AG20443 (cell line): ENCODE measurements at regions not wholly inside any gene's neighbourhood (a gene's known extent, or its start where the extent isn't known, plus 50 kb on each side); places are given as distances from the start of the nearest gene placed in this dataset.
"Not testable (repeated sequence)": the region's sequence is repeated elsewhere in the genome, so short reads cannot be mapped to it uniquely, and the experiment has no call there.

Experiments used
- DNase-seq: peaks from one replicate; pipeline ENCODE4 v3.0.0; 2012; ENCODE audit warnings: low spot score, mixed read lengths

DNA sequence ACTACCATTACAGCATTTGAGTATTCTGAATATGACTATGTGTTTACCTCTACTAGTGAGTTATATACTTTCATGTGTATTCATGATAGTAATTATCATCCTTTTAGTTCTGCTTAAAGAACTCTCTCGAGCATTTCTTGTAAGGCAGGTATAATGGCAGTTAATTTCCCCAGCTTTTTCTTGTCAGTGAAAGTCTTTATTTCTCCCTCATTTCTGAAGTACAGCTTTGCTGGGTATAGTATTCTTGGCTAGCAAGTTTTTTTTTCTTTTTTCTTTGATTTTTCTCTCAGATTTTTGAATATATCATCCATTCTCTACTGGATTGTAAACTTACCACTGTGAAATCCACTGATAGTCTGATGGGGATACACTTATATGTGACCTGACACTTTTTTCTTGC lies 165.9 kb upstream of the ARHGAP5 start:
- no peak for DNase-seq

DNA sequence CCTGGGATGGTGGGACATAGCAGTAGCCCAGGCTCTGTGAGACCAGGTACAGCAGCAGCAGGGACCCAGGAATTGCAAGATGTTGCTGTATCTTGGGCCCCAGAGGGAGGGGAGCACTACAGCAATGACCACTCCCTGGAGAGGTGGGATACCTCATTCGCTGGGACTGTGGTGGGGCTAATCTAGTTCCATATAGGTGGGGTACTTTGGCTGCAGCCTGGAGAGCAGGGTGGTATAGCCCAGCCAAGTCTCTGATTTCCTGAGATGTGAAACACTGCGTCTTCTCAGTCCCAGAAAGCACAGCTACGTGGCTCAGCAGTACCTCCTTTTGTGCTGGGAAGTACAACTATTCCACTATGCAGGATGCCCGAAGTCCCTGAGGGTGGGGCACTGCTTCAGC lies 163.7 kb upstream of the ARHGAP5 start:
- DNase-seq: no peak

DNA sequence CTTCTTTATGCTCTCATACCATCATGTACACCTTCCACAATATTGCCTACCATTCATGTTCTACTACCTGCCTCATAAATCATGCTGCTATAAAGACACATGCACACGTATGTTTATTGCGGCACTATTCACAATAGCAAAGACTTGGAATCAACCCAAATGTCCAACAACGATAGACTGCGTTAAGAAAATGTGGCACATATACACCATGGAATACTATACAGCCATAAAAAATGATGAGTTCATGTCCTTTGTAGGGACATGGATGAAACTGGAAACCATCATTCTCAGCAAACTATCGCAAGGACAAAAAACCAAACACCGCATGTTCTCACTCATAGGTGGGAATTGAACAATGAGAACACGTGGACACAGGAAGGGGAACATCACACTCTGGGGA lies 158.8 kb upstream of the ARHGAP5 start:
- not testable (repeated sequence) for DNase-seq

GRCh38 chr14:31920001-31920400 lies 157.1 kb upstream of the ARHGAP5 start:
- DNase-seq: no peak

DNA sequence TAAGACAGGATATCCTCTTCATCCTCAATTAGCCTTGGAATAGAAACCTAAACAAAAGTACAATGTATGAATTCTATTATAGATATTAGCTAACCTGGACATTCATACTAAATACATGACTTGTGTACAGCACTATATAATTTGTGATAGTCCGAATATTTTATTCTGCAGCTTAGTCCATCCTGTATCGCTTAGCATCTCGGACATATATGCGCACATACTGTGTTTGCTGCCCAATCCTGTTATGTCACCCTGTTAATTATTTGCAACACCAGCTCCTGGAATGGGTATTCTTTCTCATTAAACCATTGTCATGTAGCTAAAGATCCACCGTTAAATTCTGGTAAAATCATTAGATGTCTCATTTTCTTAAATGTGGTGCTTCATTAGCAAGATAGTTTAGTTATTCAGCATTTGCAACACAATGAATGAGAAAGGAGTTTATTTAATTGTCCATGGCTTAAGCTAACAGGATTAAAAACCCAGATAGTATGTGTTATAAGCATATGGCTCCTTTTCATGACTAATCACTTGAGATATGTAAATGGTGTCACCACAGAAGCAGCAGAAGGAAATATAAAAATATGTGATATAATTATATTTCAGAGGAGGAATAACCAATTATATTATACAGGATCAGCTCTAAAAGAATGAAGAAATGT lies 156.0 kb upstream of the ARHGAP5 start:
- DNase-seq: no peak

DNA sequence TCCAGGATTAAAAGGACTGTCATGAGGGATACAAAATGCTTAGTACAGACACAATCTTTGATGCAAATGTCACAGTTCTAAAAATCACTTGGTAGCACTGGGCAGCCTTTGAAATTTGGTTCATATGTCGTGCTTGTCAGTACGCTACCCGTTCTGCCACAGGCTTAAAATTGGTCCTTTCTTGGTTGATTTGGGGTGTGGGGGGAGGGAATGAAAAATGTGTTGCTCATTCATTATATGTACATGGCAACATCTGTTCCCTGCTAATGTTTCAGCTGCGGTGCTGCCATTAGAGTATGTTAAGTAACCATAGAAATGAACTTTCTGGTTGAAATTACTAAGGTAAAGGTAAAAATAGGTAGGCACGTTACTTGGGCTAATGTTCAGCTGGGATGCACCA lies 155.4 kb upstream of the ARHGAP5 start:
- no peak for DNase-seq

DNA sequence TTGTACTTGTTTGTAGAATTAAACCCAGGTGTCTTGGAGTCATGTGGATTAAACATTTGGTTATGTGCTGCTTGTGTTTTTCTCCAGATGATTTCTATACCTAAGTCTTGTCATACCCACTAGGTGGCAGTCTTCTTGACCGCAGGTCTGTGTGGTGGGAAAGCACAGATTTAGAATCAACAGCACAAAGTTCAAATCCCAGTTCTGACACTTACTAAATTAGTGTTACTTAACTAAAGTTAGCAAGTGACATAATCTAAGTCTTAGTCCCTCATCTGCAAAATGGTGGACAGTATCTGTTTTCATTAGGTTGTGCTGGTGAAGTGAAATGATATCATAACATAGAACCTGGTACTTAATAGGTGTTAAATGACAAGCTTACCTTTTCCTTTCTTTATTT lies 151.0 kb upstream of the ARHGAP5 start:
- peak; percentile 29 for DNase-seq

DNA sequence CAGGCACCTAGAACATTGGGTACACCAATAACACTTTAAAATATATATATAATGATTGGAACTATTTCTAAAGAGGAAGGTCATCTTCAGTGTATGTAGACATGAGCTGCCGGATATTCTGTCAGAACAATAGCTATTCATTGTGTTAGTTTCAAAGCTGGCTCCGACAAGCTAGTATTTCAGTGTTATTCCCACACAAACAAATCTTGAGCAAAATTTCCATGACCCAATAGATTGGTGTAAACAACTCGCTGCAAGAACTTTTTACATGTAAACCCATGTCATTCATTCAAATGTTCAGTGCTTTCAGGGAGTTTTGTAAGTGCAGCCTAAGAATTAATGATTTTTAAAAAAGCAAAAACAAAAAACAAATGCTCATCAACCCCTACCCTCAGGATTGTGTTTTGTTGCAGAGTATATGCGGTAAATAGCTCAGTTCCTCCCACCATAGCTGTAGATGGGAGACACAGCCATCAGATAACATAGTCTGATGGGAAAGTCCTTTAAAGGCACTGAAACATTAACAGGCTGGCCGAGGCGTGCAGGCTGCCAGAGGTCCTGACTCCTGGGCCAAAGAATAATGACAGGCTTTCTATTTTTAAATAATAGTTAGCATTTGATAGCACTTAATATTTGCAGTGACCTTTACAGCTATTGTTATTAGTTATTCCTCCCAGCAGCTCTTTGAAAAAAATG lies 150.3 kb upstream of the ARHGAP5 start:
- DNase-seq: no peak

- peak; percentile 81 for DNase-seq
Measured at GRCh38 chr14:31927348-31927832, 149.7 kb upstream of the ARHGAP5 start.

DNA sequence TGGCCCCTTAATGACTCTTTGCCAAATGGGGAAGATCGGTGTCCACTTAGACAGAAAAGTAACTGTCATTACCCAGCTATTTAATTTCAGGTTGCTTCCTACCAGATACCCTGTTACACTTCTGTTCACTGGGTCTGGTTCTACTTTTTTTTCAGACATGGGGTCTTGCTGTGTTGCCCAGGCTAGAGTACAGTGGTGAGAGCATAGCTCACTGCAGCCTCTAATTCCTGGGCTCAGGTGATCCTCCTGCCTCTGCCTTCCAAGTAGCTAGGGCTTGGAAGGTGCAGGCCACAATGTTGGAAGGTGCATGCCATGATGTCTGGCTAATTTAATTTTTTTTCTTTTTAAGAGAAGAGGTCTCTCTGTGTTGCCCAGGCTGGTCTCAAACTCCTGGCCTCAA lies 147.0 kb upstream of the ARHGAP5 start:
- no peak for DNase-seq

GRCh38 chr14:31930493-31931240 lies 146.4 kb upstream of the ARHGAP5 start:
- peak; percentile 37 for DNase-seq

DNA sequence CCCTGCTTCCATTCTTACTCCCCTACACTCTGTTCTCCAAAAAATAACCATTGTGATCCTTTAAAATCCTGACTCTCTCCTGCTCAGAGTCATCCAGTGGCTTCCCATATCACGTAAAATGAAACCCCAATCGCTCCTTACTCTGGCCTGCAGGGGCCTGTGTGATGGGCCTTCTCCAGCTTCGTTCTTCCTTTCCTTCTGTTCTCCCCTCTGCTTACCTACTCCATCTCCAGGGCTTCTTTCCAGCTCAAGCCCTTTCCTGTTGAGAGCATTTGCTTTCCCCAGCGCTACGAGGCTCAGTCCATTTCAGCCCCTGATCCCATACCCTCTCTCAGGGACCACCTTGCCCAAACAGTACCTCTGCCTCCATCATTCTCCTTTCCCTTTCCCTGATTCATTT lies 144.4 kb upstream of the ARHGAP5 start:
- no peak for DNase-seq

- DNase-seq: no peak
Measured at GRCh38 chr14:31933716-31934115, 143.4 kb upstream of the ARHGAP5 start.

- DNase-seq: peak; percentile 52
Measured at GRCh38 chr14:31934767-31935266, 142.3 kb upstream of the ARHGAP5 start.

GRCh38 chr14:31935391-31935790 lies 141.7 kb upstream of the ARHGAP5 start:
- DNase-seq: no peak

DNA sequence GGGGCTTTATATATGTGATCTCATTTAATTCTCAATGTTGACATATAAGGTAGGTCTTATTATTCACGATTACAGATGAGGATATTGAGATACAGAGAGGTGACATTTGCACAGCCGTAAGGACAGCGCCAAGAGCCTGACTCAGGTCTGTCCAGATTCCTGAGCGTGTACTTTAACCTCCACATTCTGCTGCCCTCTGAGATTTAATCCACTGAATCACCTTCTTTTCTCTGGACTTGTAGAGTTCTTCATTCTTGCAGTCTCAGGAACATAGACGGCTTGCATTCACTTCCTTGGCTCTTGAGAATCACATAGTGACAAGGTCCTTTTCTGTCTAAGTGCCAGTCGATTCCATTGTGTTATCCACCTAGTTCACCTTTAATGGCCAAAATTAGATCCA lies 141.0 kb upstream of the ARHGAP5 start:
- no peak for DNase-seq

DNA sequence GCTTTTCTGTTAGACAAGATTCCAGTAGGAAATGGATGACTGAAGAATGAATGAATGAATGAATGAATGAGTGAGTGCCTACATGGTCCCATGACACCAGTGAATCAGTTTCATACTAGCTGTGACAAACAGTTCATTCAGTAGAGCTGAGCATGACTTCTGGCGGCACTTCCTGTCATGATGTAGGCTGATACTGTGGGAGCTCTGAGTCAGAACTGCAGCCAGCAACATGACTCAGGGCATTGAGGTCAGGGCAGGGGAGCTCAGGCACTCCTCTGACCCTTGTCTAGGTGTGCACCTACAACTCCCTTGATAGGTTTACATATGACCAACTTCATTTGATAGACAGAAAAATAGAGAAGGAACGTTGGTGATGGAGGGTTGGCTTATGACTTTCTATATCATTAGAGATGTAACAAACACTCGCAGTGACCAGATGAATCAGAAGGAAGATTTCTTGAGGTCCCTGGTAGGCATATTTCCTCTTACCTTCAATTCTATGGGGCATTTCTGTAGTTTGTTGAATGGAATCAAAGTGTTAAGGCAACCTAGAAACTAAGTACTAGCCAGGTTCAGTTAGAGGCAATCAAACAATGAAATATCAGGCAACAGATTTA lies 139.3 kb upstream of the ARHGAP5 start:
- DNase-seq: peak; percentile 83

DNA sequence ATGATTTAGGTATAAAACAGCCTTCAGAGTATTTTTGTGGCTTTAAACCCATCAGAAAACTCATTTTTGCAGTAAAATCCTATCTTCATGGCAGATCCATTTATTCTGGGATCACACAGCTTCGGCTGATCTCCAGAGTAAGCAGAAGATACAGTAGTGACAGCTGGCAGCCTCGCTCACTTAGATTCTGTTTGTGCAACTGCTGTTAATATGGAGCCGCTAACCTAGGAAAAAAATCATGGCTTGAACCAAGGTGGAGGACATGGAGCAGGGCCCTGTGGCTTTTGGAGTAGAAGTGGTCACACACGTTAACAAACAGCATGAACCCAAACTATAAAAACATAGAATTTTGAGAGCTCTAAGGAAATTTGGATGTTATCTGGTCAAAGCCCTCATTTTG lies 137.2 kb upstream of the ARHGAP5 start:
- no peak for DNase-seq

GRCh38 chr14:31941487-31941886 lies 135.6 kb upstream of the ARHGAP5 start:
- no peak for DNase-seq

GRCh38 chr14:31942166-31942841 lies 134.8 kb upstream of the ARHGAP5 start:
- DNase-seq: no peak

DNA sequence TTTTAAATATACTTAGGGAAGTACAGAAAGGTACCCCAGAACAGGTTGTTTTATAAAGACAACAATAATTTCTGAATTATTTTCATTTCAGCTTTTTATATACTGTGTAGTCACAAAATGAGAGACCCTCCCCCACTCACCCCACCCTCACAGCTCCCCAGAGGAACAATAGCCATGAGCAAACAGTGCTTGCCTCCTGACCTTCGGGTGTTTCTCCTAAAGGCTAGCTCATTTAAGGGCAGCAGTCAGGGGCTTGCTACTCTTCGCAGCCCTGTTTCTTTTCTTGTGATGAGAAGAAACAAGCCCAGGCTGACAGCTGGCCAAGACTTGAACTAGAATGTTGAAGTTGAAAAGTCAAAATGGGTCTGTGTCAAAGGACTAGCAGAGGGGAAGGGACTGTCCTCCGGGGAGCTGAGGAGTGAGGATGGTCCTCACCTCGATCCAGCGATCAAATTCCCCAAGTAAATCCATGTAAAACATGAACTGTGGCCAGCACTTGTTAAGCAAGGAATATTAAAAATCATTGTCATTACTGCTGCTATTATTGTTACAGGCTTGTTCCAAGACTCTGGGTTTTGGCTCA lies 133.8 kb upstream of the ARHGAP5 start:
- DNase-seq: no peak
